ENCODE measurements at regions not wholly inside any gene's neighbourhood (a gene's known extent, or its start where the extent isn't known, plus 50 kb on each side); places are given as distances from the start of the nearest gene placed in this dataset.

GRCh38 chr16:72443809-72444208 is 271.9 kb upstream of the PMFBP1 start:
- TF ChIP-seq CTCF (IDR thresholded peaks at IDR 0.05 in 4 of 5, conservative IDR thresholded peaks at IDR 0.05 in 1 of 5): no peak
- TF ChIP-seq POLR2A (IDR thresholded peaks at IDR 0.05): no peak
